Right lobe of liver (tissue), 6 donors: ENCODE measurements at regions not wholly inside any gene's neighbourhood (a gene's known extent, or its start where the extent isn't known, plus 50 kb on each side); places are given as distances from the start of the nearest gene placed in this dataset.

ENCODE experiments used
- ATAC-seq, 4 donors: fragments of 200-7000 bp; cut with Tn5 transposase; one replicate each; pipeline ENCODE4 v1.9.1; 2020; ENCODE audit warnings: mild to moderate bottlenecking in 4 of 4, moderate library complexity in 4 of 4
- DNase-seq, 3 donors: peaks; one replicate each; pipeline ENCODE4 v3.0.0-alpha.2; 2020
- H3K27ac ChIP-seq, 3 donors: fragments of 200-600 bp; one replicate each; pipeline ENCODE4 v1.8.0; 2022
- H3K27me3 ChIP-seq, 2 donors: fragments of 200-600 bp; one replicate each; pipeline ENCODE4 v1.8.0; 2022
- H3K36me3 ChIP-seq, 4 donors: fragments of 200-600 bp; sonication (generic) in 1 of 4; one replicate each; pipeline versions ENCODE4 v1.5.1 to v1.8.0; 2017 to 2022; ENCODE audit warnings: control low read depth in 1 of 4
- H3K4me1 ChIP-seq, 4 donors: fragments of 200-600 bp; sonication (generic) in 1 of 4; one replicate each; pipeline versions ENCODE4 v1.5.1 to v1.8.0; 2017 to 2022; ENCODE audit warnings: control low read depth in 1 of 4
- H3K4me3 ChIP-seq, 3 donors: fragments of 200-600 bp; one replicate each; pipeline ENCODE4 v1.8.0; 2022
- H3K9me3 ChIP-seq, 4 donors: fragments of 200-600 bp; sonication (generic) in 1 of 4; one replicate each; pipeline versions ENCODE4 v1.5.1 to v1.8.0; 2017 to 2022; ENCODE audit warnings: control low read depth in 1 of 4
- CTCF ChIP-seq, 4 donors: fragments of 200-600 bp in 3 of 4; fragments of 450-650 bp in 1 of 4; IDR thresholded peaks; one replicate each; pipeline versions ENCODE4 v1.5.1 to v1.8.0; 2016 to 2022; ENCODE audit warnings: antibody characterized with exemption in 4 of 4, mild to moderate bottlenecking in 2 of 4
- POLR2A ChIP-seq: fragments of 450-650 bp; IDR thresholded peaks from one replicate; pipeline ENCODE4 v1.6.1; 2017; ENCODE audit warnings: antibody characterized with exemption, mild to moderate bottlenecking
- WGBS: methylation state at CpG from one replicate; pipeline ENCODE4 v1.1.6; 2018; ENCODE audit warnings: low coverage, low lambda C conversion rate; ENCODE audit not compliant: insufficient coverage; ENCODE audit errors: missing lambda C conversion rate; 5-methylcytosine and 5-hydroxymethylcytosine counted together
- intact Hi-C, 2 donors: fragments of 100-400 bp; cut with DNase I; formaldehyde crosslinking; loops; one replicate each; pipeline versions ENCODE4 v1.11.2 to v1.14.1; 2022
- donor health status: DM: no; HTN: yes; CAD: no.
- donor health status: DM: no; HTN: no; CAD: no.
- donor health status: DM: no; HTN: no; CAD: no.
- donor health status: DM: no; HTN: yes; CAD: no.
- donor health status: DM: no; HTN: yes; CAD: no.

GRCh38 chr21:18869104-18869503 lies 465.5 kb upstream of the TMPRSS15 start:
- Histone ChIP-seq H3K27me3 (no peaks in the 10 kb centered on the region), H3K27ac (no peak overlapping the region), H3K36me3 (no peaks in the 10 kb centered on the region), H3K9me3 (no peaks in the 10 kb centered on the region), H3K4me1 (no peaks in the 10 kb centered on the region), H3K4me3 (no peak overlapping the region)
- no CpG with 5 or more reads among the region's 1 CpG for WGBS
- intact Hi-C loops, result no loop called here
- ATAC-seq (no peak), DNase-seq (no peak)
- TF ChIP-seq CTCF (IDR thresholded peaks at IDR 0.05) (no peak), POLR2A (no peak)

- intact Hi-C loops, result no loop called here
- ATAC-seq, result no peak
- no peak for TF ChIP-seq CTCF (IDR thresholded peaks at IDR 0.05)
- TF ChIP-seq POLR2A, result no peak
- no peak overlapping the region for H3K27ac ChIP-seq
- H3K36me3 ChIP-seq, result no peaks in the 10 kb centered on the region
- DNase-seq, result peak in 1 of 3 donors; percentile 39
- no peak overlapping the region for H3K4me3 ChIP-seq
- H3K9me3 ChIP-seq, result no peaks in the 10 kb centered on the region
- H3K27me3 ChIP-seq, result no peaks in the 10 kb centered on the region
- WGBS, result 25% methylated on average over 7 of the region's 9 CpGs
- no peaks in the 10 kb centered on the region for H3K4me1 ChIP-seq
These were observed 474.3 kb upstream of the TMPRSS15 start for GRCh38 chr21:18877917-18878316.

- ATAC-seq, result no peak
- H3K27ac ChIP-seq, result no peak overlapping the region
- DNase-seq, result no peak
- H3K4me3 ChIP-seq, result no peak overlapping the region
- H3K4me1 ChIP-seq, result no peaks in the 10 kb centered on the region
- no peak for TF ChIP-seq POLR2A
- no peak for TF ChIP-seq CTCF (IDR thresholded peaks at IDR 0.05)
- no peaks in the 10 kb centered on the region for H3K36me3 ChIP-seq
- no peaks in the 10 kb centered on the region for H3K27me3 ChIP-seq
- intact Hi-C loops, result no loop called here
- no peaks in the 10 kb centered on the region for H3K9me3 ChIP-seq
- 54% methylated on average over 4 of the region's 4 CpGs for WGBS
These were observed 484.5 kb upstream of the TMPRSS15 start for GRCh38 chr21:18887922-18888602.

GRCh38 chr21:18893406-18893805 lies 489.8 kb upstream of the TMPRSS15 start:
- Histone ChIP-seq H3K4me1 (no peaks in the 10 kb centered on the region), H3K4me3 (no peak overlapping the region), H3K27me3 (no peaks in the 10 kb centered on the region), H3K27ac (no peak overlapping the region), H3K36me3 (no peaks in the 10 kb centered on the region), H3K9me3 (no peaks in the 10 kb centered on the region)
- no peak for ATAC-seq
- DNase-seq, result no peak
- TF ChIP-seq POLR2A (no peak), CTCF (IDR thresholded peaks at IDR 0.05) (no peak)
- WGBS, result 46% methylated on average over 2 of the region's 2 CpGs
- intact Hi-C loops, result no loop called here

- Histone ChIP-seq H3K27ac (no peak overlapping the region), H3K27me3 (no peaks in the 10 kb centered on the region), H3K4me3 (no peak overlapping the region), H3K4me1 (no peaks in the 10 kb centered on the region), H3K9me3 (no peaks in the 10 kb centered on the region), H3K36me3 (no peaks in the 10 kb centered on the region)
- ATAC-seq (no peak), DNase-seq (no peak)
- TF ChIP-seq POLR2A (no peak), CTCF (IDR thresholded peaks at IDR 0.05) (no peak)
- intact Hi-C loops, result no loop called here
- 3% methylated on average over 1 of the region's 1 CpG for WGBS
These were observed 490.8 kb upstream of the TMPRSS15 start for GRCh38 chr21:18894387-18894786.
